ENCODE measurements at regions not wholly inside any gene's neighbourhood (a gene's known extent, or its start where the extent isn't known, plus 50 kb on each side); places are given as distances from the start of the nearest gene placed in this dataset.

- H3K27me3 ChIP-seq (replicated peaks in 1 of 2; ENCODE audit: control insufficient read depth in 2 of 2, insufficient read depth in 2 of 2, low read length in 1 of 2): no peaks in the 10 kb centered on the region
- H3K9me3 ChIP-seq (replicated peaks; ENCODE audit: control insufficient read depth, insufficient read depth, low read length): no peaks in the 10 kb centered on the region
- H3K36me3 ChIP-seq (ENCODE audit: control insufficient read depth in 2 of 2, insufficient read depth in 2 of 2, low read length in 1 of 2): no peaks in the 10 kb centered on the region
- H4K20me1 ChIP-seq (ENCODE audit: control insufficient read depth, insufficient read depth): no peaks in the 10 kb centered on the region
- intact Hi-C loops (cut with micrococcal nuclease; ENCODE audit: unreplicated experiment) (no loop called here), in situ Hi-C loops (cut with MboI) (no loop called here)
- H3K27ac ChIP-seq (ENCODE audit: control insufficient read depth, insufficient read depth): no peak overlapping the region
- WGBS (ENCODE audit: insufficient coverage, insufficient replicate concordance, low lambda C conversion rate, missing lambda C conversion rate): 95% methylated on average over 1 of the region's 1 CpG
- no peak overlapping the region for H3K4me2 ChIP-seq (ENCODE audit: control insufficient read depth, insufficient read depth)
- SMC1A ChIA-PET (ENCODE audit: uncharacterized antibody, unreplicated experiment): interaction anchor here (1.0 kb wide), 1 partner anchor 8 kb away, joined by 3 read pairs; no protein-coding TSS in a partner anchor
- no peak overlapping the region for H3K4me3 ChIP-seq
- POLR2A ChIA-PET: interaction anchor here (0.6 kb wide), 1 partner anchor 204 kb away, joined by 8 read pairs; no protein-coding TSS in a partner anchor
- H2AFZ ChIP-seq (ENCODE audit: control insufficient read depth, low read depth, low read length): no peak overlapping the region
- FAIRE-seq (no peak), ATAC-seq (no peak), DNase-seq (ENCODE audit: low read depth, low spot score) (no peak)
- no peaks in the 10 kb centered on the region for H3K79me2 ChIP-seq (ENCODE audit: control insufficient read depth, insufficient read depth, low read length)
- no peak for TF ChIP-seq CBFB (IDR thresholded peaks at IDR 0.05; ENCODE audit: low read depth)
- no peak for TF ChIP-seq E2F8 (IDR thresholded peaks at IDR 0.05; ENCODE audit: low read depth, partially characterized antibody)
- TF ChIP-seq EZH2 (IDR thresholded peaks at IDR 0.05; ENCODE audit: borderline replicate concordance, control insufficient read depth, low read depth, low read length): no peak
- TF ChIP-seq SKIL (IDR thresholded peaks at IDR 0.05; ENCODE audit: low read depth, poor library complexity, severe bottlenecking): no peak
- TF ChIP-seq, protein P1, sequence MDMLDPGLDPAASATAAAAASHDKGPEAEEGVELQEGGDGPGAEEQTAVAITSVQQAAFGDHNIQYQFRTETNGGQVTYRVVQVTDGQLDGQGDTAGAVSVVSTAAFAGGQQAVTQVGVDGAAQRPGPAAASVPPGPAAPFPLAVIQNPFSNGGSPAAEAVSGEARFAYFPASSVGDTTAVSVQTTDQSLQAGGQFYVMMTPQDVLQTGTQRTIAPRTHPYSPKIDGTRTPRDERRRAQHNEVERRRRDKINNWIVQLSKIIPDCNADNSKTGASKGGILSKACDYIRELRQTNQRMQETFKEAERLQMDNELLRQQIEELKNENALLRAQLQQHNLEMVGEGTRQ (IDR thresholded peaks at IDR 0.05; ENCODE audit: borderline replicate concordance, low read depth, low read length): no peak
- no peak for TF ChIP-seq MYB (IDR thresholded peaks at IDR 0.05; ENCODE audit: borderline replicate concordance, low read depth, low read length)
- TF ChIP-seq NR2C1 (IDR thresholded peaks at IDR 0.05): no peak
- TF ChIP-seq SREBF2 (IDR thresholded peaks at IDR 0.05; ENCODE audit: low read length): no peak
- TF ChIP-seq ZNF622 (IDR thresholded peaks at IDR 0.05): no peak
- TF ChIP-seq, protein P2, sequence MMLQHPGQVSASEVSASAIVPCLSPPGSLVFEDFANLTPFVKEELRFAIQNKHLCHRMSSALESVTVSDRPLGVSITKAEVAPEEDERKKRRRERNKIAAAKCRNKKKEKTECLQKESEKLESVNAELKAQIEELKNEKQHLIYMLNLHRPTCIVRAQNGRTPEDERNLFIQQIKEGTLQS (IDR thresholded peaks at IDR 0.05; ENCODE audit: borderline replicate concordance, extremely low read depth, low read depth, low read length): no peak
- H3K4me1 ChIP-seq (ENCODE audit: control insufficient read depth, insufficient read depth, low read length): no peaks in the 10 kb centered on the region; the same call in 1 of the 2 replicates
- H3K9ac ChIP-seq (ENCODE audit: control insufficient read depth, insufficient read depth, low read length): no peak overlapping the region
- RAD21 ChIA-PET (ENCODE audit: unreplicated experiment): no interaction called here
- BruUV-seq (replicated peaks): no TSS peak
- CTCF ChIA-PET: interaction anchor here (1.0 kb wide), 1 partner anchor 15 kb away, joined by 3 read pairs; no protein-coding TSS in a partner anchor
These were observed 73.2 kb upstream of the DLG1 start for GRCh38 chr3:197371591-197372046.

Measured in GM12878 (cell line).